ENCODE measurements at regions not wholly inside any gene's neighbourhood (a gene's known extent, or its start where the extent isn't known, plus 50 kb on each side); places are given as distances from the start of the nearest gene placed in this dataset.

- no peak for TF ChIP-seq POLR2AphosphoS5 (IDR thresholded peaks at IDR 0.05)
- no peak for TF ChIP-seq CTCF (IDR thresholded peaks at IDR 0.05)
- TF ChIP-seq POLR2A (IDR thresholded peaks at IDR 0.05) = no peak
Measured at GRCh38 chr2:54377451-54377850, 78.7 kb upstream of the SPTBN1 start.

Data from prostate gland (tissue), 2 donors.